CD4-positive, alpha-beta T cell treated with Interleukin-12 subunit alpha and Interleukin-12 subunit beta, for 1 hour (primary cell): ENCODE measurements at regions not wholly inside any gene's neighbourhood (a gene's known extent, or its start where the extent isn't known, plus 50 kb on each side); places are given as distances from the start of the nearest gene placed in this dataset.

ENCODE experiments used
- DNase-seq: peaks from one replicate; pipeline ENCODE4 v3.0.0-alpha.2; 2020

- no peak for DNase-seq
Observed at GRCh38 chr18:24797981-24798380, 337.5 kb downstream of the HRH4 start.

- DNase-seq = no peak
Observed at GRCh38 chr18:24799176-24799575, 338.7 kb downstream of the HRH4 start.

- no peak for DNase-seq
Observed at GRCh38 chr18:24799720-24800119, 339.3 kb downstream of the HRH4 start.

GRCh38 chr18:24801001-24801400 lies 340.6 kb downstream of the HRH4 start:
- DNase-seq = no peak

- no peak for DNase-seq
Observed at GRCh38 chr18:24802456-24802855, 342.0 kb downstream of the HRH4 start.

GRCh38 chr18:24805156-24805555 lies 344.7 kb downstream of the HRH4 start:
- no peak for DNase-seq

- no peak for DNase-seq
Observed at GRCh38 chr18:24809173-24809950, 348.9 kb downstream of the HRH4 start.

GRCh38 chr18:24810561-24811305 lies 350.3 kb downstream of the HRH4 start:
- DNase-seq = no peak

- no peak for DNase-seq
Observed at GRCh38 chr18:24811950-24812681, 351.7 kb downstream of the HRH4 start.

- no peak for DNase-seq
Observed at GRCh38 chr18:24814521-24814920, 354.1 kb downstream of the HRH4 start.

GRCh38 chr18:24817150-24817549 lies 356.7 kb downstream of the HRH4 start:
- no peak for DNase-seq

GRCh38 chr18:24817587-24818371 lies 357.3 kb downstream of the HRH4 start:
- no peak for DNase-seq

GRCh38 chr18:24818441-24818840 lies 358.0 kb downstream of the HRH4 start:
- DNase-seq = no peak

GRCh38 chr18:24819141-24819890 lies 358.9 kb downstream of the HRH4 start:
- DNase-seq = no peak

- DNase-seq = no peak
Observed at GRCh38 chr18:24825397-24825796, 365.0 kb downstream of the HRH4 start.

- DNase-seq = no peak
Observed at GRCh38 chr18:24826605-24827004, 366.2 kb downstream of the HRH4 start.

- DNase-seq = no peak
Observed at GRCh38 chr18:24827501-24827900, 367.1 kb downstream of the HRH4 start.

- DNase-seq = no peak
Observed at GRCh38 chr18:24831081-24831480, 370.6 kb downstream of the HRH4 start.

- DNase-seq = no peak
Observed at GRCh38 chr18:24831871-24832665, 371.6 kb downstream of the HRH4 start.

GRCh38 chr18:24835751-24836150 lies 375.3 kb downstream of the HRH4 start:
- DNase-seq = no peak

GRCh38 chr18:24837066-24837465 lies 376.6 kb downstream of the HRH4 start:
- DNase-seq = no peak
